T47D (cell line): ENCODE measurements at regions not wholly inside any gene's neighbourhood (a gene's known extent, or its start where the extent isn't known, plus 50 kb on each side); places are given as distances from the start of the nearest gene placed in this dataset.
"Not testable (repeated sequence)": the region's sequence is repeated elsewhere in the genome, so short reads cannot be mapped to it uniquely, and the experiment has no call there.

ENCODE experiments used
- DNase-seq, 2 experiments: peaks; one replicate each; pipeline versions ENCODE4 v3.0.0 to v3.0.0-alpha.2; 2011 to 2012; ENCODE audit warnings: low read depth in 1 of 2, low spot score in 1 of 2
- JUND ChIP-seq: IDR thresholded peaks from 2 replicates; pipeline ENCODE4 v1.6.1; 2012; ENCODE audit warnings: low read depth
- in situ Hi-C: cut with HindIII; loops from 2 replicates; pipeline ENCODE4 v1.10.0; 2016; ENCODE audit warnings: low sequenced_read_pairs, low pct_unique_long_range_greater_than_20kb

DNA sequence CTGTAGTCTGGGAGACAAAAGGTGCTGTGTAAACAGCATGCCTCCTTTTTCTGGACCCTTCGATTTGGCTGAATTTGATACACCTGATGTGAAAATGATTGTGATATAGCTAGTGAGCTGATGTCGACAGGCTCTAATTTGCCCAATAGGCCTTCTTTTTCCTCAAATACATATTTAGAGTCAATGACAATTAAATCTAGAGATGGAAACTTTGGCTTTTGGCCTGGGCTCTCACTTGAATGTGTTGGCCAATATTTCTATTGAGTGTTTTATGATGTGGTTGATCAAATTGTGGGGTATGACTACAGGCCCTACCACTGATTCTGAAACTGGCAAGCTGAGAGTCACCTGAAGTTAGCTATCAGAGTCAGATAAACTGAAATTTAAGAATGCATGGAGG lies 151.8 kb upstream of the MEOX2 start:
- in situ Hi-C loops = no loop called here

DNA sequence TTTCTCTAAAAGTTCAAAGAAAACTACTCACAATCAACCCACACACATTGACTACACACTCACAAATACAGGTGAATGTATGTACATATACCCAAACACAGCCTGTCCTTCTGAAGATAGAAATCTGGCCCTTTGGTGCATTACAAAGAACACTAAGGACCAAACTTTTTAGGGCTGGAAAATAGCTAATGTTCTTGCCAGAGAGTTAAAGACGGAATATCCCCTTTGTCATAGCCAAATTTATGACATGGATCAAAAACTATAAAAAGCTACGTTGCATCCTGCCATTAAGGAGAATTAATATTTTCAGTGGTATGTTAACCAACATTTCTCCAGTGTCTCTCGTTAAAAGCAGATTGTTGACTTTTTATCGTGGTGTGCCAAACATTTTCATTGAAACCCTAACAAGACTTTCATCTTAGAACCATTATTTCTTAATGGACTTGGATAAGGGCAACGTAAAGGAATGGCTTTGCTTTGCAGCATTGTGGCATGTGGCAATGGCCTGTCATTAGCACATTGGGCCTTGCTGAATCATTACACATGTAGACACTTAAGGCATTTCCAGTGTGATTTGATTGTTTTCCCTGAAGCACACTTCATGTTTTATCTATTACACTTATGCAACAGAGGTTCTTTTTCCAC lies 150.9 kb upstream of the MEOX2 start:
- DNase-seq = no peak
- no peak for TF ChIP-seq JUND
- in situ Hi-C loops = no loop called here

More for the DNA sequence above, 151.8 kb upstream of the MEOX2 start:
- DNase-seq = no peak
- TF ChIP-seq JUND = no peak

DNA sequence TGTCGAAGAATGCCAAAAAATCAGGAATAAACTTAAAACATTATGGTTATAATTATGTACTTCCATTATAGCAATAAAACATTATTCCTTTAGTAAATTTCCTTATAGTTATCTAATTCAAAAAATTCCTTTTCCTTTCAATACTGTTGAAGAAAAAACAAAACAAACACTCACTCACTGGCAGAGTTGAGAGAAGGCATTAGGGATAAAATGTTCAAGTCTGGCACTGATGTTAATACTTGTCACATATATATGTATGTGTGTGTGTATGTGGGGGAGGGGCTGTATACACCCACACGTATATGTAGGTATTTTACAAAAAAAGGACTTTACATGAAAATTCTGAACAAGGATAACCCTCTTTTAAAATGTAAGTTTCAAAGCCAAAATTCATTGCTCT lies 150.2 kb upstream of the MEOX2 start:
- TF ChIP-seq JUND = no peak
- in situ Hi-C loops = no loop called here
- DNase-seq = no peak

DNA sequence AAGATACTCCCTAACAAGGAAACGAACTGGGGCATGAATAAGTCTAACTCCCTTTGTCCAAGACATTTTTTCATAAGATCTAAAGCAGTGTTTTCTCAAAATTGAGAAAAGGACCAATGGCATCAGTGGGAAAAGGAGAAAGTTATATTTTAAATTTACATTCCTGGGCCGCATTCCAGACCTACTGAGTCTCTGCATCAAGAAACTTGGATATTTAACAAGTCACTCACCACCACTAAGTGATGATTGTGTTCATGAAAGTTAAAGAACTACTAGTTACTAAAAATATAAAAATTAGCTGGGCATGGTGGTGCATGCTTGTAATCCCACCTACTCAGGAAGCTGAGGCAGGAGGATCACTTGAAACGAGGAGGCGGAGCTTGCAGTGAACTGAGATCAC lies 149.6 kb upstream of the MEOX2 start:
- no peak for TF ChIP-seq JUND
- DNase-seq = no peak
- in situ Hi-C loops = no loop called here

DNA sequence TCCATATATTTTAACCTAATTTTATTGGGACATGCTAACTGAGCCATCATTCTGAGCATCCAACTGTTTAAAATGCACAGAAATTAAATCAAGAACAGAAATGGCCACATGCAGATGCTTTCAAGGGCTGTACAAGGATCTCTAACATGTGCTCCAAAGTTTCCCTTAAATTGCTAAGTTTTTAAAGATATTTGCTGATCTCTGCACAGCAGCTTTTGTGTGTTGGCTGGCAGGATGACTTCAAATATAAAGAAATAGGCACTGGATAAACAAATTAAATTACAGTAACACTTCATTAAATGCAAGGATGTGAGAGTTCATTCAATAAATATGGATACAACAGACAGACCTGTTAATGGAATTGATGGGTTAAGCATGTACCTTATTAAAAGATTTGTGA lies 148.0 kb upstream of the MEOX2 start:
- TF ChIP-seq JUND = no peak
- DNase-seq = no peak
- in situ Hi-C loops = no loop called here

DNA sequence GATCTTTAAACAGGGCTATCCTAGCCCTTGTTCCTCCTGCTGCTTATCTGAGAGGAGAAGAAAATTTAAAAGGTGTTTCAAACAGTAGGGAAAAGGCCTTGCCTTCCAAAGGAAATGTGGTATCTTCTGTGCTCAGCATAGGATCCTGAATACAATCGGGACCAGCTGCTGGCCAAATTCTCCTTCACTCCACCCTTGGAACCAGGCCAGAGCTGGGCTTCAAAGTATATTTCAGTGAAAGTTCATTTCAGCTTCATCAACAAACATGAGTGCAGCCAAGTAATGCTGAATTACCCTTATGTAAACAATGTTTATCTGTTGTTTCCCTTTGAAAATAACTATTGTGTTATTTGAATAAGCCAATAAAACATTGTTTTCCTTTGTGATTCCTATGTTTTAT lies 146.5 kb upstream of the MEOX2 start:
- no peak for TF ChIP-seq JUND
- in situ Hi-C loops = no loop called here
- DNase-seq = no peak

DNA sequence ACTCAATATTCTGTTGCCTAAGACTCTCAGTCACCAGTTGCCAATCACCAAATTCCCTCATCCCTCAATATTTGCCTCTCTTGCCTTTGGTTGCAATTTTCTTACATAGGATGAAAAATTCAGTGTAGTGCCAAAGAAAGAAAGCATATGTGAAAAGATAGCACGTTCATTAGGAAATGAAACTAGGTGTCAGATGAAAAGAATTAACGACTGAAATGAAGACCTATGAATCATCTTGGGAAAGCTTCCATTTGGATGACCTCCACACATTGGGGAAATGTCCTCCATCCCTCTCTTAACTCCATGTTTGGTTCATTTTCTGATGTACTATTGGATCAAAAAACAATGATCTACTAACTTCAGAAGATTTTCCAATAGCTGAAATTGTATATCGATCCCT lies 145.1 kb upstream of the MEOX2 start:
- no peak for DNase-seq
- in situ Hi-C loops = no loop called here
- TF ChIP-seq JUND = no peak

DNA sequence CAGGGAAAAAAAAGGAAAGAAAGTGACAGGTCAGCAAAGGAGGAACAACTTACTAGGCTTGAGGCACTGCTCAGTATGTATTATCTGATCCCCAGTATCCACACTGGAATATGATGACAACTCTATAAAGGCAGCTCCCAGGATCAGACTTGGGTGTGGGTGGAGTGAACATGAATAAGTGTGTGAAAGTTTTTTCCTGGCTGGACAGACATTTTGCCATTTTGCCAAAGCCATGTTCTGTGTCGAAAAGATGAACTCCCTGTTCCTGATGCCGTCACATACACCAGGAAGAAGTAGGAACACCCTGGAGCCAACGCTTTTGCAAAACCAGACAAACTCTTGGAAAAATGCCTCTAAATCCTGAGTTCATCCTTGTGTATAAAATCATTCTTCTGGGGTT lies 143.2 kb upstream of the MEOX2 start:
- TF ChIP-seq JUND = no peak
- in situ Hi-C loops = no loop called here

DNA sequence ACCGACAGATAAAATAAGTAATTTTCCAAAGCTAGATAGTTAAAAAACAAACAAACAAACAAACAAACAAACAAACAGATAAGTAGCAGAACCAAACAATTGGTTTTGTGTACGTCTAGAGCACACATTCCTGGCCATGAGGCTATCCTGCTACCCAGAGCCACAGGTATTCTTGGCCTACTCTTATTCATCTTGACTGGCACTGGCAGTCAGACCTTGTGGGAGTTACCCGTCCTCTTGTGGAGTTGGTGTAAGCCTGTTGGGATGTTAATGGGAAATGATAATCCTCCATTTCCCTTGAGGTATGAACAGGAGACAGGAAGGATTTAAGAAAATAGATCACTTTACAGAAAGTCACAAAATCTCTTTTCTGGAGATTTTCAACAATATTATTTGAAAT lies 142.4 kb upstream of the MEOX2 start:
- in situ Hi-C loops = no loop called here
- TF ChIP-seq JUND = no peak
- no peak for DNase-seq

More for the DNA sequence above, 143.2 kb upstream of the MEOX2 start:
- DNase-seq = no peak

DNA sequence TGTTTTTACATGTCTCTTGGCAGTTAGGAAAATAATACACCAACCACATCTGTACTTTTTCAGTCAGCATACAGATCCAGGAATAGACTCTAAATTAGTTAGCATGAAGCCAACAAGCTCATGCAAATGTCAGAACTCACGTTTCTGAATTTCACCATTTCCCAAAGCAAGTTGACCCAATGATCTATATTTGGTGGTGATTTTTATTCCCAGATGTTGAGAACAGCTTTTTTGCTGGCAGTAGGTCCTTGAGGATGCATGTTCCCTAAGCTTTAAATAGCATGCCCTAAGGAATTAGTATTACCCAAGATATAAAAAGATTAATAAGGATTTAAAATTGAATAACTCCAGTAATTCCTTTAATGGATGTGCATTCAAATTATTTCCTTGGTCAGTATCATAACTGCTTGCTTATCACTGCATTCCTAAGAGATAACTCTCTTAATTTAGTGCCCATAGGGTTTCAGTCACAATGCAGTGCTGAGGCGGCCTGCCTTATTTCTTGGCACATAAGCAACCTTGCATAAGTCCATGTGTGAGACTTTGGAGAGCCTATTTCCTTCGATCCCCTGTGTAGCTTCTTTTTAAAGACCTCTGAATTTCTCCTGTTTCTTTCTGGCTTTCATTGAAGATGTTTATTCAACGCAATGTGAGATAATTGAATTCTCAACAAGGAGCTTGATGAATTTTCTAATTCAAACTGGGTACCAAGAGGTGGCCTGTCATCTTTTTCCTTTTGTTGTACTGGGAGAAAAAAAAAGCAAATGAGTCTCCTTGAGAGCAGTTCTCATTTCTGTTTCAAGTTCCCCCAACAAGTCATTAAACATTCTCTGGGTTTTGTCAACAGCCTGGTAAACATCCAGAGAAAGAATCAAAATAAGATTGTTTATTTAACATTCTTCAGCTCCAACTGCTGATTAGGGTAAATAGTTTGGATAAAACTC lies 135.3 kb upstream of the MEOX2 start:
- no peak for TF ChIP-seq JUND
- DNase-seq = no peak
- in situ Hi-C loops = no loop called here

DNA sequence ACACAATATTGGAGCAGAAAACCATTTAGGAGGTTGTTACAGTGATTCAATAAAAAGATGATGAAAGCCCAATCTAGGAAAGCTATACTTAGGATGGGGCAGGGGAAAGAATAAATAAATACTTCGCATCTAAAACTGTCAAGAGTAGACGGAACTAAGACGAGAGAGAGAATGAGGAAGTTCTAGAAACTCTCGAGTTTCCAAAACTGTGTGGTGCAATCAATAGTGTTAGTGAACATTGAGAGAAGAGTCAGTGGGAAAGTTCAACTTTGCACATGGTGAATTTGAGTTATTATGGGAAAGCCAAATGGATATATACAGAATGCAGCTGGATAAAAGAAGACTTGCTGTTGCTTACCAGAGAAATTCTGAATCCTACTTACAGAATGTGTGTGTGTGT lies 133.8 kb upstream of the MEOX2 start:
- in situ Hi-C loops = no loop called here
- TF ChIP-seq JUND = no peak
- DNase-seq = no peak

DNA sequence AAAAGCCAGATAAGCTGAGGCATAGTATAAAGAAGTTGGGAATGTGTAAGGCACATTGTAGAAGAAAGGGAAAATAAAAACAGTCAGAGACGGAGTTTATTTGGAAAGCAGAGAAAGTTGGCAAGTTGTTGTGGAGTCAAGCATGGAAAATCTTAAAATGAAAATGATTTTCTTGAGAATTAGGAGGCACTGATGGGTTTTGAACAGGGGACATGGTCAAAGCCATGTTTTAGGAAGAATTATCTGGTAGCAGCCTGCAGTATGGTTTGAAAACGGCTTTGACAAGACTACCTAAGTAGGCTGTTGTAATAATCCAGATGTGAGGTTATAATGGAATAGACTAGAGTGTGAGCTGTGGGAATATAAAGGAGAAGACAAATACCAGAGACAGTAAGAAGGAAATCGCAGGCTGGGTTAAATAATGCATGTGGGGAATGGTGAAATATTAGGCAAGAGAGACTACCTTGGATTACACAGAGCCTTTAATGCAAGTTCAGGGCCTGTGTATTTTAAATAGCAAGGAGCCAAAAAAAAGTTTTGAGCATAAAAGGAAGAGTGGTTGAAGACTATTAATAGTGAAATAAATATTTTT lies 130.4 kb upstream of the MEOX2 start:
- in situ Hi-C loops = no loop called here
- DNase-seq = no peak
- no peak for TF ChIP-seq JUND

DNA sequence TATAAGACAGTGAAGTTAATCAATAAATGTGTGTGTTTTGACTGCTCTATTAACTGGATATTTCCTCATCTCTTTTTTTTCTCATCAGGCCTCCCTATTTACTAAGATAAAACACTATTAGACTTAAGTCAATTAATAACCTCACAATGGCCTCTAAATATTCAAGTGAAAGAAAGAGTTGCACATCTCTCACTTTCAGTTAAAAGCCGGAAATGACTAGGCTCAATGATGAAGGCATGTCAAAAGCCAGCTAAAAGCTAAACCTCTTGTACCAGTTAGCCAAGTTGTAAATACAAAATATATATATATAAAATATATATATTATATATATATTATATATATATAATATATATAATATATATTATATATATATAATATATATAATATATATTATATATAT lies 127.0 kb upstream of the MEOX2 start:
- no peak for TF ChIP-seq JUND
- DNase-seq = no peak
- in situ Hi-C loops = no loop called here

DNA sequence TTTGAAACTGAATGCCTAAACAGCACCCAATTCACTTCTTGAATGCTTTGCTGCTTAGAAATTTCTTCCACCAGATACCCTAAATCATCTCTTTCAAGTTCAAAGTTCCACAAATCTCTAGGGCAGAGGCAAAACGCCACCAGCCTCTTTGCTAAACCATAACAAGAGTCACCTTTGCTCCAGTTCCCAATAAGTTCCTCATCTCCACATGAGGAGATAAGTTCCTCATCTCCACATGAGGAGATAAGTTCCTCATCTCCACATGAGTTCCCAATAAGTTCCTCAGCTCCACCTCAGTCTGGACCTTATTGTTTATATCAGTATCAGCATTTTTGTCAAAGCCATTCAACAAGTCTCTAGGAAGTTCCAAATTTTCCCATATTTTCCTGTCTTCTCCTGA lies 123.9 kb upstream of the MEOX2 start:
- in situ Hi-C loops, DNase-seq: not testable (repeated sequence)

DNA sequence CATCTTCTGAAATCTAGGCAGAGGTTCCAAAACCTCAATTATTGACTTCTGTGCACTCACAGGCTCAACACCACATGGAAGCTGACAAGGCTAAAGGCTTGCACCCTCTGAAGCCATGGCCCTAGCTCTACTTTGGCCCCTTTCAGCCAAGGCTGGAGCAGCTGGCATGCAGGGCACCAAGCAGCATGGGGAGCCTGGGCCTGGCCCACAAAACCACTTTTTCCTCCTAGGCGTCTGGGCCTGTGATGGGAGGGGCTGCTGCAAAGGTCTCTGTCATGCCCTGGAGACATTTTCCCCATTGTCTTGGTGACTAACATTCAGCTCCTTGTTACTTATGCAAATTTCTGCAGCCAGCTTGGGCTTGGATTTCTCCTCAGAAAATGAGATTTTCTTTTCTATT lies 123.5 kb upstream of the MEOX2 start:
- in situ Hi-C loops, DNase-seq: not testable (repeated sequence)
